A549 (cell line): ENCODE measurements at regions not wholly inside any gene's neighbourhood (a gene's known extent, or its start where the extent isn't known, plus 50 kb on each side); places are given as distances from the start of the nearest gene placed in this dataset.

ENCODE experiments used
- CEBPB ChIP-seq, 2 experiments: fragments of >200 bp in 1 of 2; sonication (Bioruptor Twin) in 1 of 2; formaldehyde crosslinking in 1 of 2; IDR thresholded peaks; 2 replicates each; pipeline ENCODE4 v1.6.1; 2012 to 2016
- RAD21 ChIP-seq, 2 experiments: fragments of >200 bp in 1 of 2; sonication (Bioruptor Twin) in 1 of 2; formaldehyde crosslinking in 1 of 2; IDR thresholded peaks in 1 of 2; conservative IDR thresholded peaks in 1 of 2; 2 replicates in 1 of 2; 3 replicates in 1 of 2; pipeline ENCODE4 v1.6.1; 2012 to 2018; ENCODE audit warnings: inconsistent platforms in 1 of 2
- RCOR1 ChIP-seq: fragments of 150-350 bp; IDR thresholded peaks from 2 replicates; pipeline ENCODE4 v1.6.1; 2014; ENCODE audit warnings: antibody characterized with exemption, low read length, low read depth
- TF ChIP-seq, protein P1 (sequence below): fragments of >200 bp; sonication (Bioruptor Twin); formaldehyde crosslinking; IDR thresholded peaks from 3 replicates; pipeline ENCODE4 v1.5.1; 2016

DNA sequence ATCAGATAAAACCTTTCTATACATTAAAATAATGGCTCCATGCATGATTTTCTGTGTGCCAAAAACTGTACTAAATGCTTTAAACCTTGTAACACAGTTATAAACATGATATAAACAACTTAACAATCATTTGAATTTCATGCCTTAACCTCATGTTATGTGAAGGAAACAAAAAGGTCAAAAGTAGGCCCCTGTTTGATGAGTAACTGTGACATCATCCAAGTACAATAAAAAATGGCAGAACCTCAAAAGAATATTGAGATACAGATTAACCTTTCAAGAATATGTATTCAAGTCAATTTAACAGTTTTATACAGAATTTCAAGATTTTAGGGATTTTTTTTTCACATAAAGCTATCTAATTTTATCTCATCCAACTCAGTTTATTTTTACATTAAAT is 310.7 kb upstream of the DCN start:
- TF ChIP-seq RCOR1 (no peak), RAD21 (conservative IDR thresholded peaks at IDR 0.05 in 1 of 2, IDR thresholded peaks at IDR 0.05 in 1 of 2) (no peak), CEBPB (IDR thresholded peaks at IDR 0.05) (no peak)
- TF ChIP-seq, protein P1, sequence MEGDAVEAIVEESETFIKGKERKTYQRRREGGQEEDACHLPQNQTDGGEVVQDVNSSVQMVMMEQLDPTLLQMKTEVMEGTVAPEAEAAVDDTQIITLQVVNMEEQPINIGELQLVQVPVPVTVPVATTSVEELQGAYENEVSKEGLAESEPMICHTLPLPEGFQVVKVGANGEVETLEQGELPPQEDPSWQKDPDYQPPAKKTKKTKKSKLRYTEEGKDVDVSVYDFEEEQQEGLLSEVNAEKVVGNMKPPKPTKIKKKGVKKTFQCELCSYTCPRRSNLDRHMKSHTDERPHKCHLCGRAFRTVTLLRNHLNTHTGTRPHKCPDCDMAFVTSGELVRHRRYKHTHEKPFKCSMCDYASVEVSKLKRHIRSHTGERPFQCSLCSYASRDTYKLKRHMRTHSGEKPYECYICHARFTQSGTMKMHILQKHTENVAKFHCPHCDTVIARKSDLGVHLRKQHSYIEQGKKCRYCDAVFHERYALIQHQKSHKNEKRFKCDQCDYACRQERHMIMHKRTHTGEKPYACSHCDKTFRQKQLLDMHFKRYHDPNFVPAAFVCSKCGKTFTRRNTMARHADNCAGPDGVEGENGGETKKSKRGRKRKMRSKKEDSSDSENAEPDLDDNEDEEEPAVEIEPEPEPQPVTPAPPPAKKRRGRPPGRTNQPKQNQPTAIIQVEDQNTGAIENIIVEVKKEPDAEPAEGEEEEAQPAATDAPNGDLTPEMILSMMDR: no peak
